GM12891 (cell line): ENCODE measurements at regions not wholly inside any gene's neighbourhood (a gene's known extent, or its start where the extent isn't known, plus 50 kb on each side); places are given as distances from the start of the nearest gene placed in this dataset.

ENCODE experiments used
- DNase-seq: peaks from one replicate; pipeline ENCODE4 v3.0.0; 2011; ENCODE audit warnings: low spot score; ENCODE audit not compliant: insufficient read length
- FAIRE-seq: peaks from 2 replicates; lab custom pipeline; 2011; peaks lifted over from hg19 to GRCh38; lab: Jason Lieb, UNC
- PAX5 ChIP-seq: IDR thresholded peaks from 2 replicates; pipeline ENCODE4 v1.6.1; 2011; ENCODE audit warnings: low read length, moderate library complexity, mild to moderate bottlenecking; ENCODE audit not compliant: insufficient read depth, severe bottlenecking
- POLR2A ChIP-seq: IDR thresholded peaks from 2 replicates; pipeline ENCODE4 v1.6.1; 2011; ENCODE audit warnings: low read depth, low read length, control low read depth
- POLR2AphosphoS5 ChIP-seq: IDR thresholded peaks from 2 replicates; pipeline ENCODE4 v1.6.1; 2011; ENCODE audit warnings: low read depth, low read length, control low read depth
- POU2F2 ChIP-seq: IDR thresholded peaks from 2 replicates; pipeline ENCODE4 v1.6.1; 2011; ENCODE audit warnings: low read depth, mild to moderate bottlenecking, control low read depth, low read length, moderate library complexity
- SPI1 ChIP-seq: IDR thresholded peaks from 2 replicates; pipeline ENCODE4 v1.6.1; 2011; ENCODE audit warnings: low read depth, low read length, control low read depth
- TAF1 ChIP-seq: IDR thresholded peaks from 2 replicates; pipeline ENCODE4 v1.6.1; 2011; ENCODE audit warnings: low read depth, low read length, control low read depth

DNA sequence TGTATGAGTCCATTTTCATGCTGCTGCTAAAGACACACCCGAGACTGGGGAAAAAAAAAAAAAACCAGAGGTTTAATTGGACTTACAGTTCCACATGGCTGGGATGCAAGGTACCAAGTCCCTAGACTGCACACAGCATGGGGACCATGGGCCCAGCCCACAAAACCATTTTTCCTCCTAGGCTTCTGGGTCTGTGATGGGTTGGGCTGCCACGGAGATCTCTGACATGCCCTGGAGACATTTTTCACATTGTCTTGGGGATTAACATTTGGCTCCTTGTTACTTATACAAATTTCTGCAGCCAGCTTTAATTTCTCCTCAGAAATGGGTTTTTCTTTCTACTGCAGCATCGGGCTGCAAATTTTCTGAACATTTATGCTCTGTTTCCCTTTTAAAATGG is 340.3 kb upstream of the NUDT12 start:
- no peak for FAIRE-seq
- DNase-seq, result no peak
- TF ChIP-seq POLR2AphosphoS5 (no peak), PAX5 (no peak), POLR2A (no peak), TAF1 (no peak), POU2F2 (no peak), SPI1 (no peak)

DNA sequence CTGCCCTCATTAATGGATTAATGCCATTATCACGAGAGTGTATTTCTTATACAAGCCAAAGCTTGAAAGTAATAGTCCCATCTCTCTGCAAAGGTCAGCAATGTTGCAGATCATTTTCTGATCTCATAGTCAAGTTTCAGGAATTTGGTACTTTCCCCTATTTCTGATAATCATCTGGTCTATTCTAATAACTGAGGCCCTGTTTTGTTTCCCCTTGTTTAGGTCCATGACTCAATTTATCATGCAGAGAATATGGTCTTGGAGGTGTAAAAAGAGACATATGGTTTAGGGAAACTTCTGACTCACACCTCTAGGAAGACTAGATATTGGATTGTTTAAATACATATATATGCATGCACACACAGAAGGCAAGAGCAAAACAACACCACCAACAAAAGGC is 339.3 kb upstream of the NUDT12 start:
- TF ChIP-seq TAF1 (no peak), SPI1 (no peak), POLR2AphosphoS5 (no peak), POU2F2 (no peak), PAX5 (no peak), POLR2A (no peak)
- no peak for FAIRE-seq
- DNase-seq, result no peak

DNA sequence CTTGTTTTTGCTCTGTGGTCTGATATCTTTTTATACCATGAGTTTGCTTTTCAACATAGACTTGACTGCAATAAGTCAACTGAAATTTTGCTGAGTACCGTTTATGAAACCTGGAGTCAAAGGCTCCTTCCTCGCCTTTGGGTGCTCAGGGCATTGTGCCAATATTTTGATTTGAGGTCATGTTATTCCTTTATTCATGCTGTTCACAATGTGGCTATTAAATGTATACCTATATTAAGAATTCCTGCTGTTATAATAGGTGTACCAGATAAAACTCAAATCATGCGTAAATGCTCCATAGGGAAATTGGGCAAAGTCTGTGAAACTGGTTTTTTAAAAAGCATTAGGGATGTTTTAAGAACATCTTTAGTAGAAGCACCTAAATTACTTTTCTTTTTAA is 334.0 kb upstream of the NUDT12 start:
- FAIRE-seq (no peak), DNase-seq (no peak)
- TF ChIP-seq POLR2AphosphoS5 (no peak), POU2F2 (no peak), PAX5 (no peak), SPI1 (no peak), TAF1 (no peak), POLR2A (no peak)

DNA sequence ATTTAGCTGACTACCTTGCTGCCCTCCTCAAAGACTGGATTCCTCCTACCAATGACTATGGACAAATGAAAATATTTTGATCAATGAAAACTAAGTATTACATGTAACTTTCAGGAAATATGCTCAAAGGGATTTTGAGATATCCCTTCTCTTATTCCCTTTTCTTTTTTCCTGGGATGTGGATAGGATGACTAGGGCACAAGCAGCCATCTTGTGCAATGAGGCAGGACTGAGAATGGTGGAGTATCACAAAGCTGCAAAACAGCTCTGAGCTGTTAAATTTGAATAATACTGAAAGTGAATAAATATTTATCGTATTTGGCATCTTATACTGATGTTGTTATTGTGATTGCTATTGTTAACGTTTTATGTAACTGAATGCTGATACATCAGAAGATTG is 333.1 kb upstream of the NUDT12 start:
- TF ChIP-seq PAX5 (no peak), POLR2AphosphoS5 (no peak), POU2F2 (no peak), SPI1 (no peak), POLR2A (no peak), TAF1 (no peak)
- no peak for DNase-seq
- no peak for FAIRE-seq

DNA sequence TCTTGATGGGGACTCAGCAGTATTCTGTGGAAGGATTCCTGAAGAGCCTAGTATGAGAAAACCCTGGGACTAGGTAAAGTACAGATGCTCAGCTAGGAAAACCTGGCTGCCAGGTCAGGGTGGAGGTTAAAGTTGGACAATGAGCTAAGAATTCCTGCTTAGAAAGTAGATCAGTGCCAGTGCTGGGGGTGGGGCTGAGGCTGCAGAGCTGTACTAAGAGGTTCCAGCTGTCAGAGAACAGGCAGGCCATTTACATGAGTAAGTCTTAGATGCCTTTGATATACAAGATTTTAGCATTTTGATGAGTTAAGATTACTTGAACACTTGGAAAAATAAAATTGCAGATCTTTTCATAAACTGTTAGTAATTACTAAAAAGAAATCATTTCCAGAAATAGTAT is 332.3 kb upstream of the NUDT12 start:
- no peak for FAIRE-seq
- TF ChIP-seq TAF1 (no peak), SPI1 (no peak)
- no peak for DNase-seq

DNA sequence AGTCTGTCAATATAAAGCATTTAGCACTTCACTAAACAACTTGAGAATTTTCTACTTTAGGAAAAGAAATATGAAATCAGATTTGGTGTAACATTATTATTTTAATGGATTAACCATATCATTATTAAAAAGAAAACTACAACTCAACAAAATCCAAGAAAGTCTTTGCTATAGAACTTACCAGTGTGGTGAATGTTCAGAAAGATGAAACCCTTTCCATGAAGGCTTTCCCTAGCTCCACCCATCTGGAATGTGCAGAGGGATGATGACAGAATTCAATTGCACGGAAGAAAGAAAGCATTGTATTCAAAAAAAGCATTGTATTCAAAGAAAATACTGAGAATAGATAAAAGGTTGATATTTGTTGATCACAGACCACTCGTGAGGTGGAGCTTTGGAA is 328.6 kb upstream of the NUDT12 start:
- FAIRE-seq, result no peak
- no peak for DNase-seq
- TF ChIP-seq PAX5, result no peak

DNA sequence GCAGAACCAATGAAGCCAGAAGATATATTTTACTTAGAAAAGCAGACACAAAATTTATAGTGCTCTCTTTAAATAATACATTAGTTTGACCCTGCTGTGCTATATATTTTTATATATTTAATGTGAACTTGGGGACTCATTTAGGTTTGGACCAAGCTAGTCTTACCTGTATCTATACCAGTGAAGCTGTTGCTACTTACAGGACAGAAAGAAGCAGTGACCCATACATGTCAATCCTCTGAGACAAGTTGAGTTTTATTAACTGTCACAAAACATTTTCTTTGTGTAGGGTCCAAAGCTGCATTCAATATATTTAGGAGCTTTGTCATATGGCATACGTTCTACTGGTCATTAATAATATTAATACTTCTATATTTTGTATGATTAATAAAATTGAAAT is 327.7 kb upstream of the NUDT12 start:
- DNase-seq, result no peak
- FAIRE-seq, result no peak
- TF ChIP-seq POLR2A (no peak), POLR2AphosphoS5 (no peak), TAF1 (no peak), SPI1 (no peak), PAX5 (no peak), POU2F2 (no peak)

DNA sequence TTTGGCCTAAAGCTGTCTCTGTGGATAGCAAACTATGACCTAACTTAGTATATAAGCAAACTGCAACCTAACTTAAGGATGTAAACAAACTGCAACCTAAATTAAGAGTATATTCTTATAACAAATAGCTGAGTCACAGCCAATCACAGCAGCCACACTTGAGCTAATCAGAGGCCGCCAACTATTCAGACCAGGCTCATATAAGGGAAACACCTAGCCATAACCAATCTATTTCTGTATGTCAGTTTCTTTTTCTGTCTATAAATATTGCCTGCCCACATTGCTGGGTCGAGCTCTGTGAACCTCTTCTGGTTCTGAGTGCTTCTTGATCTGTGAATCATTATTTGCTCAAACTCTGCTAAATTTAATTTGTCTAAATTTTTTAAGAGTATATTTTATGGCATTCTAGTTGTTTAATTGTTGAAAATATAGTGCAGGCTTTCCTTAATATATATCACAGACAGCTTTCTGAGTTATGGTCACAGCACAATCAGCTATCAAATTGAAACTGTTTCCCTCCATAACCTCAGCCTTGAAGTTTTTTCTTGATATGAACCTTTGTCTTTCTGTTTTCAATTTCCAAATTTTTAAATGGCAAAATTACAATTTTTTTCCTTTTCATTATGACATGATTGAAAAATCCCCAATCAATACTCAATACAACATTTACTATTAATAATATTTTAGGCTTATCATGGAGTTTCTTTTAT is 327.1 kb upstream of the NUDT12 start:
- TF ChIP-seq TAF1 (no peak), SPI1 (no peak), PAX5 (no peak), POLR2A (no peak), POU2F2 (no peak)
- no peak for FAIRE-seq

DNA sequence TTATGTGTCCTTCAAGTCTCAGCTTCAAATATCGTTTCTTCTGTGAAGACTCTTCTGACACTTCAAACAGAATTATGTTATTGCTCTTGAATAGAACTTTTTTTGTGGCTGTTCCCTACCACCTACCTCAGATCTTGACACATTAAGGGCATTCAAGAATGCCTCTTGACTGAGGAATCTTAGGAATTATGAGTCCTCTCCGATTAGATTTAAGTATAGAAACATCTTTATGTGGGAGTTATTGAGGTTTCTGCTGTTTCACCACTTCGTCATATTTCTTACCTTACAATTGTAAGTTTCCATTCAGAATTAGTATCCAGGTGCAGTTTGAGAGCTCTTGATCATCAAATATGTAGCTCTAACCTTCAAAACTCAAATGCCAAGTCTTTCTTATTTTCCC is 324.2 kb upstream of the NUDT12 start:
- FAIRE-seq, result no peak
- no peak for DNase-seq
- TF ChIP-seq POLR2A, result no peak
- TF ChIP-seq PAX5, result no peak
- TF ChIP-seq TAF1, result no peak
- TF ChIP-seq POLR2AphosphoS5, result no peak
- TF ChIP-seq POU2F2, result no peak
- TF ChIP-seq SPI1, result no peak

More for the DNA sequence above, 327.1 kb upstream of the NUDT12 start:
- DNase-seq, result no peak

DNA sequence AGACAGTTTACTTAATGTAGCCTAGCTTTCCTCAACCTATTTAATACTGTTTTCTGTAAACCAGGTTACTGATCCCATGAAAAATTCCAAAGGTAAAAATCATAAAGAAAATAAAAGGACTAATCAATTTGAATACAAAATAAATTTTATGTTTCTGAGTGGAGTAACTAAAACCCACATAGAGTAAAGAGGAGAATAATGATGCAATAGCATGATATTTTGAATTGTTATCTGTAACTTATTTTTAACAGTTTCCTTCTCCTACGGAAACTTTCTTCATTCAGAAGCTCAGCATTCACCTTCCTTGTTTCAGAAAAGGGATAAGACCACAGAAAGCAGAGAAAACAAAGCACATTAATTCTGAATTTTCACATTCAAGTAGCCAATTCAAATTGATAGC is 320.6 kb upstream of the NUDT12 start:
- no peak for DNase-seq
- no peak for FAIRE-seq

More for the DNA sequence above, 320.6 kb upstream of the NUDT12 start:
- TF ChIP-seq POLR2AphosphoS5, result no peak
- TF ChIP-seq PAX5, result no peak
- no peak for TF ChIP-seq TAF1
- TF ChIP-seq POLR2A, result no peak
- TF ChIP-seq SPI1, result no peak
- TF ChIP-seq POU2F2, result no peak
